GM18498 (cell line): ENCODE measurements at regions not wholly inside any gene's neighbourhood (a gene's known extent, or its start where the extent isn't known, plus 50 kb on each side); places are given as distances from the start of the nearest gene placed in this dataset.
"Not testable (repeated sequence)": the region's sequence is repeated elsewhere in the genome, so short reads cannot be mapped to it uniquely, and the experiment has no call there.

Experiments
- ATAC-seq: cut with Tn5 transposase; IDR thresholded peaks from one replicate; pipeline ENCODE4 v1.9.1; 2021; ENCODE audit warnings: mild to moderate bottlenecking, moderate library complexity; ENCODE audit not compliant: unreplicated experiment

DNA sequence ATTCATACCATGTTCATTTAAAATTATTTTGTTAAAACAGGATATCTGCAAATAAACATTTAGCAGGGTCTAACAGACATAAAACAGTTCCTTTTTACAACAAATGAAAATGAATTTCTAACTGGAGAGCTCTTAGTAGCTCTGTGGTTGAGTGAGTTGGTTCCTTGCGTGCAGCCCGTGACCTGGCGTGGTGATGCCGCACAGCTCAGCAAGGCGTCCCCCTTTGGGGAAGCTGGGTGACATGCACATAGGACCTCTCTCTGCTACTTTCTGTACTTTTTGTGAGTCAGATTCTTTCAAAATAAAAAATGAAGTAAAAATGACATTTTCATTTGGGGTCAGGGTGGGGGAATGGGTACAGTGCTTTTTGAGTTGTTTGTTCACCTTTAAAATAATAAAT lies 75.9 kb downstream of the NPIPB11 start:
- ATAC-seq = not testable (repeated sequence)

DNA sequence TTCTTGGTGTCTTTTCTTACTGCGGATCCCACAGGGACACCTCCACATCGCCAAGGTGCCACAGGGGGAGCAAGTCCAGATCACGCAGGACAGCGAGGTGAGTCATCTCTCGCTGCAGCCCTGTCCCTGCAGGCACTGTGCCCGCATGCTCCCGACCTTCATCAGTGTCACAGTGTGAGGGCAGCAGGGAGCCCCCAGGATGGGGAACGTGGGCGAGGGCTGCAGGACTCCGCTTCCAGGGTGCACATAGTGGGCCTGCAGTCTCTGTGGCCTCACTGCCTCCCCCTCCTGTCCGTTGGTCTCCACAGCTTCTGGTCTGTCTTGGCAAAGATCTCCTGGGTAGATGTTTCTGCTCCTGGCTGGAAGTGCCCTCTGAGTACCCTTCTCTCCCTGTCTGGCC lies 78.0 kb downstream of the NPIPB11 start:
- not testable (repeated sequence) for ATAC-seq

DNA sequence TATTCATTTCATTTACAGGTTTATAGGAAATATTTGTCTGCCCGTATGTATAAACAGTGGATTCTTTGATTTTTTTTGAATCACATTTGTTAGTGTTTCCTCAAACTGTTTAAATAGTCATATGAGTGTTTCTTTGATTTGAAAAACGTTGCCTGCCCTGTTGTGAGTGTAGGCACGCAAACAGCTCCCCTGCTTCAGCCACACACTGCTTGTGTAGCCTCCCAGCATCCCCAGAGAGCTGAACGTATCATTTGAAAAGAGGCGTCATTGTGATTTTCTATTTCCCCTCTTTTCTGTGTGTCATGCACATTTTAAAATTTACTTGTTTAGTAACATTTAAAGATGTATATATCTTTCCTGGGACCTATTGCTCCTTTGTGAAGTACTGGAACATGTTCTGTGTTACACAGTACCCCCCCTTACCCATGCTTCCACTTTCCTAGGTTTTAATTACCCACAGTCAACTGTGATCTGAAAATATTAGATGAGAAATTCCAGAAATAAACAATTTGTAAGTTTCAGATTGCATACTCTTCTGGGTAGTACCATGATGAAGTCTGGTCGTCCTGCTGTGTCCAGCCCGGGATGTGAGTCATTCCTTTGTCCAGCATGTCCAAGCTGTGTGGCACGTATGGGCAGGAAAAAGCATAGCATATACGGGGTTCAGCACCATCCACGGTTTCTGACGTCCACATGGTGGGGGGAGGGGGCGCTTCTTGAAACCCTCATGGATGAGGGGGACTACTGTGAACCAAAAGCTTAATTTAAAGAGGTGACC lies 78.7 kb downstream of the NPIPB11 start:
- not testable (repeated sequence) for ATAC-seq

DNA sequence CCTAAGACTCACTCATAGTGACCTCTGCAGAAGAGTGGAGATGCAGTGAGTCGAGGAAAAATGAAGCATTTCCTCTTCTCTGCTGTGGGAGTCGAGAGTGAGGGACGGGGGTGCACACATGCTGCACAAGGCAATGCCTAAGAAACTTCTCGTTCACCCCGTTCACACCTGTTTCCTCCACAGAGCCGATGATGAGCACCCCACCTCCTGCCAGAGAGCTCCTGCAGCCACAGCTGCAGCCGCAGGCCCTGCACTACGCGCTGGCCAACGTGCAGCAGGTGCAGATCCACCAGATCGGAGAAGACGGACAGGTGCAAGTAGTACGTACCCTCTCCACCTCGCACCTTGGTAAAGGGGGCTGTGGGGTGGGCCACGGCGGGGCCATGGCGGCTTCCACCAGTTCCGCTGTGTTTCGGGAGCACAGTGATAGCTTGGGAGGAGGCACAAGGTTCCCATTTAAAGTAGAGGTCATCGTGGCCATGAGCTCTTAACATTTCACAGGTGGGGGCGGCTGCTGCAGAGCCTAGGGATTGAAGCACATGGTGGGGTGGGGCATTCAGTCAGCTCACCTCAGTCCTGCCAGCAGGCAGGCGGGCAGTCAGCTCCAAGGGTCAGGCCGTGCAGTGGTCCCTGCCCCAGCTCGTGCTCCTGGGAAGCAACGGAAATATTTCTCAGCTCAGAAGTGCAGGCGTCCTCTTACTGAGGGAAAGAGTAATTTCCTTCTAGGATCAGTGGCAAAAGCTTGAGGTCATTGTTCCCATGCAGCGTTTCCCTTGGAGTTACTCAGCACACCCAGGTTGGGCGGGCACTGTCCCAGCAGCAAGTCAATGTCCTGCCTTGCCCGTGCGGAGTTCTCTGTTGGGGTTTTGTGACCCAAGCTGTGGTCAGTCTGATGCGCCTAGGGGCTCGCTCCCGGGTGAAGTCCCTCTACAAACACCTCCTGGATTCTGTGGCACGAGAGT lies 80.1 kb downstream of the NPIPB11 start:
- ATAC-seq = not testable (repeated sequence)

DNA sequence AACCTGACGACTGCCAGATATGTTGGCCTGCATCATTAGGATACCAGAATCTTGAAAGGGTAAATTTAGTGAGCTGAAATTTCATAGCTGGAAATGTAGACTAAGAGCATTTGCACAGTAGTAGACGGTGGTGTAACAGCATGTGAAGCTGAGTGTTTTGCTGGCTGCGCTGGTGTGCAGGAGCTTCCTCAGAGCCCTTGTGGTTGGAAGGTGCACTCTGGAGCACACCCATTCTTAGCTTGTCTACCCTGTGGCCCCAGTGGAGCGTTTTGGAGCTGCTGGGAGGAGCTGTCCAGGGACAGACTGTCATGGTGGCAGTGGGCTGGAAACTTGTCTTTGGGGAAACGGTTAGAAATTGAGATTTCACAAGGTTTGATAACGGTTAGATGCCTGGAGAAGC lies 82.8 kb downstream of the NPIPB11 start:
- ATAC-seq = not testable (repeated sequence)

DNA sequence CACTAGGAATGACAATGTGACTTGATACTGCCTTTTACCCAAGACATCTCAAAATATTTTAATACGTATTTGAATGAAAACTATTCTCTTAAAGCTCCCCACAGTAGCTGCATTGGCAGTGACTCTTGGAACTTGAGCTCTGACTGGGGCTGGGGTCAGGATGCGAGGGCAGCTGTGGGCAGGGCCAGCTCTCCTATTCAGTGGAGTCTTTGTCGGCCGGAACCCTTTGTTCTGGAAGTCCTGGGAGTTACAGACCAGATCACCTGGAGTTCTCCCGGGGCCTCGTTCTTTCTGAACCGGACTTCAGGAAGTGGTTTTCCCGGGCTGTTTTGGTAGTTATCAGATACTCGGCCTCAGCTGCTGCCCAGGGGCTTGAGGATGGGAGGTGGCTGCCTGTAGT lies 84.9 kb downstream of the NPIPB11 start:
- no peak for ATAC-seq

DNA sequence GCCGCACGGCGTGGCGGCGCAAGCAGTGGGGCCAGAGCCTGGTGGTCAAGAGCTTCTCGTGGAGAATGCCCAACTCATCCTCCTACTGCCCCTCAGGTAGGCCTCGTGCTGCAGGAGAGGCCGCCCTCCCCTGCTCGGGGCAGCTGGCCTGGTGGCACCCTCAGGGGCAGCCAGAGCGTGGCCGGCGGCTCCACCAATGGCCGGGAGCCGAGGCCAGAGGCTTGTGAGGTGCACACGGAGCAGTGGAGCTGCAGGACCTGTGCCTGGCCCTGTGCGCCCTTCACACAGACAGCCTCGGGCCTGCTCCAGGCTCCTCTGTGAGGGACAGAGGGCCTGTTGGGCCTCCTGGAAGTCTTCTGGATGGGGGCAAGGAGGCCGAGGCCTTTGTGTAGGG lies 85.5 kb downstream of the NPIPB11 start:
- no peak for ATAC-seq

DNA sequence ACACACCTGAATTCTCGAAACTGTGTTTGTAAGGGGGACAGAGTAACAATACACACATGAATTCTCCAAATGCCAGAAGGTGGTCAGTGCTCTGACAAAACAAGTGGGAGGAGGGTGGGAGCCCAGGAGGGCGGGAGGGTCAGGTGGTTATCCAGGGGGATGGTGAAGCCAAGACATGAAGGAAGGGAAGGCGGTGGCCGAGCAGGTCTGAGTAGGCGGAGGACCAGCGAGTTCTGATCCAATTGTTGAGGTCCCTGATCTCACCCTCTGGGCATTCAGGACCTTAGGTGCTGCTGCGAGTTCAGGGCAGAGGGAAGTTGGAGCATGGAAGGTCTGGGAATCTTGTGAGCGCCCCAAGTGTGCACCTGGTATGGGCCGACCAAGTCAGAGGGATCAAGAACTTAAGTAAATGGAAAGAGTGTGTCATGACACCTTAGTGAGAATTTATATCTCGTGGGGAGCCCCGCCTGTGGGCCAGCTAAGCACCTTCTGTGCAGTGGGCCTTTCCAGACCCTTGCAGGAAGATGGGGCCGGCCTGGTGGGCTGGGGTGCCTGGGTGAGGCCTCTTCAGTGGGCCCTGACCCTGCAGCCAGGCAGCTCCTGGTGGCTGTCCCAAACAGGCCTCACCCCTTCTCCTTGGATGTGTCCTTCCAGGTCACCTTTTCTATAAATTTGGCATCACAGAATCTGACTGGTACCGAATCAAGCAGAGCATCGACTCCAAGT lies 86.1 kb downstream of the NPIPB11 start:
- ATAC-seq = no peak

DNA sequence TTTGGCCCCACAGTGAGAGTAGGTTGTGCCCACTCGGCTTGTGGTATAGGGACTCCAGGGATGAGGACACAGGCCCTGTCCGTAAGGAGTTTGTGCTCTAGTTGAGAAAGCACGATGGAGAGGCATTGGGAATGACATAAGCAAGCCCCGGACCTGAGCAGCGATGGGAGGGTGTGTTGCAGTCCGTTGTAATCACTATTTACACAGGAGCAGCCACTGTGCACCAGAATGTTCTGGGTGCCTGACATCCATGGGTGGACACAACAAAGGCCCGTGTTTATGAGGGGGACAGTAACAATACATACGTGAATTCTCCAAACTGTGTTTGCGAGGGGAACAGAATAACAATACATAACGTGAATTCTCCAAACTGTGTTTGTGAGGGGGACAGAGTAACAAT lies 86.8 kb downstream of the NPIPB11 start:
- ATAC-seq = no peak

DNA sequence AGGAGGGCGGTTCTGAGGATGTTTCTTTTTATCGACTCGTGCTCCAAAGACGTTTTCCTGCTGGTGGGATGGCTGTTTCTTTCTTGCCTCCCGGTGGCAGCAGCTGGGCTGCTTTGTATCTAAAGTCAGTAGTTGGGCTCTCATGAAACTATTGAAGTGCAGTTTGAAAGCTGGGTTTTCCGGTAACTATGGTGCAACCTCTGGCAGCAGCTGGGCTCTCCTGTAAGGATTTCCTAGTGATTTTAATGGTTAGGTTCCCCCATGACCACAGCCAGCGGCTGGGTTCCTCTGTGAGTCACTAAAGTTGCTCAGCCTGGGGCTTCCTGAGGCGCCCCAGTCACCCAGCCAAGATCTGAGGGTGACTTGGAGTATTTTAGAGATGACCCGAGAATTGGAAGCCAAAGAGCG lies 87.9 kb downstream of the NPIPB11 start:
- not testable (repeated sequence) for ATAC-seq

DNA sequence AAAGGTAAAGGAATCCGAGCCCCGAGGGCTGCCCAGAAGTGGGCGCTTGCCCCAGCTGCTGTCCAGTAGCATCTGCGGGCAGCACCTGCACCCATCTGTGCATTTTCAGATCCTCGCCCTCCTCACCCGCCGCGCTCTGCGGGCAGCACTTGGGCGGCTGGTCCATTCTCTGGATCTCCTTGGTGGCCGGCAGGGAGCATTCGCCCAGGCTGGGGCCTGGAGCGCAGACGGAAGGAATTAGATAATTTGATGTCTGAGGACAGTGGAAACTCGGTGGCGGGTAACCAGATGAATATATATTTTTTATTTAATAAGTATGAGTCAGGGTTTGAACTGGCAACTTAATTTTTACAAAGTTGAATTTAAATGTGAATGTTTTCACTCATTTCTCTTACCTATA lies 88.5 kb downstream of the NPIPB11 start:
- no peak for ATAC-seq

DNA sequence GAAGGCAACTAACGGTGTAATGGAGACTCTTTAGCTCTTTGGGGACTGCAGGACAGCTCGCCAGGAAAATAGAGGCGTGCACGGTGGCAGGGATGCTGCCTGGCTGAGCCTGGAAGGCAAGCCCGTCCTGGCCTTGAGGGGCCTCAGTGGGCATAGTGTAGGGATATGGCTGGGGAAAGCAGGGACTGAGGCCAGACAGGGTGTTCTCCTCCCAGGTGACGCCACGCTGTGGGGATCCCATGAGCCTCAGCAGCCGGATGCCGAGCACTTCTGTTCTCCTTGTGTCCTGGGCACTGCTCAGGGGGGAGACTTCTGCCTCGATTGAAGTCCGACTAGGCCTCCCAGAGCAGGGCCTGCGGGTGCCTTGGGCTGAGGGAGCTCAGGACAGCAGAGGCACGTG lies 89.2 kb downstream of the NPIPB11 start:
- ATAC-seq = no peak

DNA sequence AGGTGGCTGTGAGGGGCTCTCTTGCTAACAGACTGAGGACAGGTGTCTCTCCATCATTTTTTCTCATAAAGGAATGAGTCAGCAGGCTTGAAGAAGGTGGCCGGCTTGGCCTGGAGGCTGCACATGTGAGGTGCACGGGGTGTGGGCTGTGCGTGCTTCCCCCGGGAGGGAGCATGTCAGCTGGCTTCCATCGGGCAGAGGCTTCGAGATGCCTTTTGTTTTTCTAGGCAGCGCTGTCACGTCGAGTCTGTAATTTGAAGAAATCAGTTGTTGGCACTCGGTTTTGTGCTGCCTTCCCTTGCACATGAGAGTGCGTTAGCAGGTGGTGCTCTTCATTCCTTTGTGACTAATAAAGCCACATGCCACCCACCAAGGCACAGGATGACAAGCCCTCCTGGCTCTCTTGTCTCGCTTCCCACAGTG lies 89.7 kb downstream of the NPIPB11 start:
- no peak for ATAC-seq

DNA sequence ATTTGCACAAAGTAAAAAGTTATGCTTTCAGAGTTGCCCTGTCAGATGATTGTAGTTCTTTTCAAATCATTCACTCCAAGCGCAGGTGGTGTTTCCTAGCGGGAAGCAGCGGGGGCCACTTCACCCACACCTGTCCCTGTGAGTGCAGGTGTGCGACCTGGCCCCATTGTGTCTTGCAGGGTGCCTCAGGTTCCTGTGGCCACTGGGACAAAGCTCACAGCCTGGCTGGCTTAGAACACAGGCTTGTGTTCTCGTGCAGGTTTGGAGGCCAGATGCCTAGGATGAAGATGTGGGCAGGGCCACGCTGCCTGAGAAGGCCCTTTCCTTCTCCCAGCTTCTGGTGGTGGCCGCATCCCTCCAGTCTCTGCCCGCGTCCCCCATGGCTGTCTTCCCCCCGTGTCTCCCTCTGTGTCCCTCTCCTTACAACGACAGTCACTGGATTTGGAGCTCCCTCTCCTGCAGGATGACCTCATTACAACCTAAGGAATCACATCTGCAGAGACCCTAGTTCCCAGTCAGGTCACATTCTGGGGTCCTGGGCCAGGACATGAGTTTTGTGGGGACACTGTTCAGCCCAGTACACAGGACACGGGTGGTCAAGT lies 90.5 kb downstream of the NPIPB11 start:
- no peak for ATAC-seq

DNA sequence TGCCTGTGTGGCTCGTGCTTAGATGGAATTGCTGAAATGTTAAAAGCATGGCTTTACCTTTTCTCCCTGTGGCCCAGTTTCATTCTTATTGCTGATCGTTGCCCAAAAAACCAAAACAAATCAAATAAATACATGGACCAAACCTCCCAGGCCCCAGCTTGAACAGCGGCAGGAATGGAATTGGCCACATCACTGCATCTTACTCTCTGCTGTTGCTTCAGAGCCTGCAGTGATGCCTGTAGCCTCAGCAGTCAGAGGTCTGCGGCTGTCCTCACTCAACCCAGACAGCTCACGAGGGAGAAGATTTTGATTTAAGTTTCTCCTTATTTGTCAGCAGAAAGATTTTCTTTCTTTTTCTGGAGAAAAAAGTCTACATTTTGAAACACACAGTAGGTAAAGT lies 91.5 kb downstream of the NPIPB11 start:
- no peak for ATAC-seq

DNA sequence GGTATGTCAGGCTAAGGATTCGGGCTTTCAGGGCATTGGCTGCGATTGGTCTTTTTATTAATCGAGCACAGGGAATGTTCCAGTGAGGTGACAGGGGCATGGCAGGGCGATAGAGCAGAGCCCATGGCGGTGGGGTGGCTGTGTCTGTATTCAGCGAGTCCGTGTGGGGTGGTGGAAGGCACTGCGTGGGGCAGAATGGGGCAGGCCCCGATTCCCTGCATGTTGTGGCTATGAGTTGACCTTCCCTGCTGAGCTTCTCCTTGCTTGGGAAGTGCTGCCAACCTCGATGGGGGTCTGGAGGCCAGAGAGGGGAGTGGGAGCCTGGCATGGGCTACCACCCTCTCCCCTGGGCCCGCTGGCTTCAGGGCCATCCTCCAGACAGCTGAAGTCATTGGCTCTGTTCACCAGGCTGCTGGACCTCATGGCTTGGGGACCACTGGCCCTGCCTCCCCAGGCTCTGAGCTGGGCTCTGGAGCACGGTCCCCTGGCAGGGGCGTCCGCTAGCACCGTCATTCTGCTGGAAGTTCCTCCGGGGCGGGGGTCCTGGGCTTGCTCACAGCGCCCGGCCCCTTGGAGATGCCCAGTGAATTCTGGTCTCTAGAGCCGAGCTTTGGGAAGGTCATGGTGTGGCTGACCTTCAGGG lies 92.1 kb downstream of the NPIPB11 start:
- ATAC-seq = no peak

DNA sequence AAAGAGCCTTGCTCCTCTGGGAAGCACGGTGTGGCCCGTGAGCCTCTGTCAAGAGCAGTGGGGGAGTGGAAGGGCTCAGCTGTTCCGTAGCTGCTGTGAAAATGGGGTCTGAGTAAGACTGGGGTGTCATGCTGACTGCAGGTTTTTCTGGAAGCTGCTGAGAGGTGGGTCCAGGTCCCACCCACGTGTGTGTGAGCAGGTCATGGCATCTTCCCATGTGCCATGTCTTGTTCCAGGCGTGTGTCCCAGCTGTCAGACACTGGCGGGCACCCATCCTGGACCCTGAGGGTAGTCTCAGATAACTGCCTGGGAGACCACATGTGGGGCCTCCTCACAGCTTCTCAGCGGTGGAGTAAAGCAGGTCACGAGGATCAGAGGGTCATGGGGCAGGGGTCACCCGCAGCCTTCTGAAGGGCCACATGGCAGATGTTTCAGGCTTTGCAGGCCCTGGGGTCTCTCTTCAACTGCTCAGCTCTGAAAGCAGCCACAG lies 92.9 kb downstream of the NPIPB11 start:
- ATAC-seq = no peak

DNA sequence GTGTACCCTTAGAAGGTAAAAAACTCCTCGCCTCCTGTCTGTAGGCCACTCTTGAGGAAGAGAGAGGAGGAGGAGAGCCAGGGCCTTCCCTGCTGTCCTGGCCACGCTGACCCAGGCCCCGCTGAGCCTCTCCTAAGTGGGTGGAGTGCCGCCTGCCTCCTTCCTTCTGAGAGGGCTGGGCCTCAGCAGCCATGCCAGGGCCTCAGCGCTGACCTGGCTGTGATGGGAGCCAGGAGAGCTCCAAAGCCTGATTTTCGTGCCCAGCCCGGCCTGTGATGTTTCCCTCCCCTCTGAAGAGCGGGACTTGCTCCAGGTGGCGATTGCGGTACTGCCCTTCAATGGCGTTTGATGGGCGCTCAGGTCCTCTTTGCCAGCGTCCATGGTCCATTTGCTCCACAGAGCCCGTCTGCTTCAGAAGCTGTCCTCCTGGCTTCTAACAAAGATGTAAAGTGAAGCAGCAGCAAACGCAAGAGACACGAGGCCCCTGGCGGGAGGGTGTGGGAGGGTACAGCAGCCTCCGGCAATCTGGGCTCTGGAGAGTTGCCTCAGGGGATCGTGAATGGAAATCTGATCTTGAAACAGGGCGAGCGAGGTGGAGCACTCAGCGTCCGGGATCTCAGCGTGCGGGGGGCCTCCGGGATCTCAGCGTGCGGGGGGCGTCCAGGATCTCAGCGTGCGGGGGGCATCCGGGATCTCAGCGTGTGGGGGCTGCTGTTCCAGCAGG lies 93.5 kb downstream of the NPIPB11 start:
- ATAC-seq = no peak

DNA sequence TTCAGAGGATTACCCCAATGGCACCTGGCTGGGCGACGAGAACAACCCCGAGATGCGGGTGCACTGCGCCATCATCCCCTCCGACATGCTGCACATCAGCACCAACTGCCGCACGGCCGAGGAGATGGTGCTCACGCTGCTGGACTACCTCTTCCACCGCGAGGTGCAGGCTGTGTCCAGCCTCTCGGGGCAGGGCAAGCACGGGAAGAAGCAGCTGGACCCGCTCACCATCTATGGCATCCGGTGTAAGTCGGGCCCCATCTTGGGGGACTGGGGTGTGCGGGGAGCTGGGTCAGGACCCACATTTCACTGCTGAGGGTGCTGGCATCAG lies 94.2 kb downstream of the NPIPB11 start:
- ATAC-seq = not testable (repeated sequence)
